Ishikawa (cell line): ENCODE measurements at regions not wholly inside any gene's neighbourhood (a gene's known extent, or its start where the extent isn't known, plus 50 kb on each side); places are given as distances from the start of the nearest gene placed in this dataset.
A peak's percentile ranks its signal among the peaks of the same experiment; 100 is the strongest.

Source experiments
- CEBPB ChIP-seq: IDR thresholded peaks from 2 replicates; pipeline ENCODE4 v1.6.1; 2012
- CREB1 ChIP-seq: IDR thresholded peaks from 2 replicates; pipeline ENCODE4 v1.6.1; 2012; ENCODE audit warnings: low read depth
- EGR1 ChIP-seq: IDR thresholded peaks from 2 replicates; pipeline ENCODE4 v1.6.1; 2012
- EP300 ChIP-seq: IDR thresholded peaks from 2 replicates; pipeline ENCODE4 v1.6.1; 2012; ENCODE audit warnings: borderline replicate concordance
- FOXM1 ChIP-seq: IDR thresholded peaks from 2 replicates; pipeline ENCODE4 v1.6.1; 2012; ENCODE audit warnings: low read depth, borderline replicate concordance
- RAD21 ChIP-seq: IDR thresholded peaks from 2 replicates; pipeline ENCODE4 v1.6.1; 2012; ENCODE audit warnings: low read depth
- TAF1 ChIP-seq: IDR thresholded peaks from 2 replicates; pipeline ENCODE4 v1.6.1; 2012; ENCODE audit warnings: low read depth, mild to moderate bottlenecking
- TCF12 ChIP-seq: IDR thresholded peaks from 2 replicates; pipeline ENCODE4 v1.6.1; 2012; ENCODE audit warnings: low read depth
- USF1 ChIP-seq: IDR thresholded peaks from 2 replicates; pipeline ENCODE4 v1.6.1; 2012
- YY1 ChIP-seq: IDR thresholded peaks from 2 replicates; pipeline ENCODE4 v1.6.1; 2012; ENCODE audit warnings: low read depth
- ZBTB7A ChIP-seq: IDR thresholded peaks from 2 replicates; pipeline ENCODE4 v1.6.1; 2012; ENCODE audit warnings: low read depth
- TF ChIP-seq, protein P1 (sequence below): IDR thresholded peaks from 2 replicates; pipeline ENCODE4 v1.6.1; 2012
- TF ChIP-seq, protein P2 (sequence below): IDR thresholded peaks from 2 replicates; pipeline ENCODE4 v1.6.1; 2012; ENCODE audit warnings: low read depth, mild to moderate bottlenecking

DNA sequence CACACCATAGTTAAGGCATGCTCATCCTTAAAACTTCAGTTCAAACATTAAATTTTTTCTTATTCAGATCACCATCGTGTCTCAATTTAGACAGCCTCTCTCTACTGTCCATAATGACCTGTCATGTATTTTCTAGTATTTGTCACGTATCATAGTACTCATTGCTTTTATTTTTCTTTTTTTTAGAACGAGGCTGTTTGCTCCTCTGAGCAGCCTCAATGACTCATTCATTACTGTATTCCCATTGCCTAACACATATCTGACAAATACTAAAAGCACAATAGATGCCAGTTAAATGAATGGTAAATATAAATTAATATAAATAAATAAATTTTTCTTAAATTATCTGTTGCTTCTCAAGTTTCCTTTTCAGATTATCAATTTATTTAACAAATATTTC is 245.5 kb downstream of the TUBA3C start:
- TF ChIP-seq CEBPB (no peak), YY1 (no peak)

DNA sequence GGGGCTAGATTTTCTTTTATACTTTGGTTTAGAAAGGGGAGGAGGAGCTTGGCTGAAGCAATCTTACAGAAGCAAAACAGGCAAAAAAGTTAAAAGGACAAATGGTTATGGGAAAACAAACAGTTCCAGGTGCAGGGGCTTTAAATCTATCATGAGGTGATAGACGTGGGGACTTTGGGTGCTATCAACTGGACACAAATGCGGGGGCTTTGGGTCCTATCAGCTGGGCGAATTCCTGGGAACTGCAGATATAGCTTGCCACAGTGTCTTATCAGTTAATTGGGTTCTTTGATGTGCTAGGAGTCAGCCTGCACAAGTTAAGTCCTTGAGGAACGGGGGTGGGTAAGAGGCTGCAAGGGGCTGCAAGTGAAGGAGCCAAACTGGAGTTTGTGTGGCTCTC is 260.6 kb downstream of the TUBA3C start:
- TF ChIP-seq CREB1 (no peak), ZBTB7A (no peak)
- TF ChIP-seq, protein P1, sequence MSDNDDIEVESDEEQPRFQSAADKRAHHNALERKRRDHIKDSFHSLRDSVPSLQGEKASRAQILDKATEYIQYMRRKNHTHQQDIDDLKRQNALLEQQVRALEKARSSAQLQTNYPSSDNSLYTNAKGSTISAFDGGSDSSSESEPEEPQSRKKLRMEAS = no peak

GRCh38 chr13:18741696-18742095 is 439.9 kb downstream of the TUBA3C start:
- TF ChIP-seq, protein P2, sequence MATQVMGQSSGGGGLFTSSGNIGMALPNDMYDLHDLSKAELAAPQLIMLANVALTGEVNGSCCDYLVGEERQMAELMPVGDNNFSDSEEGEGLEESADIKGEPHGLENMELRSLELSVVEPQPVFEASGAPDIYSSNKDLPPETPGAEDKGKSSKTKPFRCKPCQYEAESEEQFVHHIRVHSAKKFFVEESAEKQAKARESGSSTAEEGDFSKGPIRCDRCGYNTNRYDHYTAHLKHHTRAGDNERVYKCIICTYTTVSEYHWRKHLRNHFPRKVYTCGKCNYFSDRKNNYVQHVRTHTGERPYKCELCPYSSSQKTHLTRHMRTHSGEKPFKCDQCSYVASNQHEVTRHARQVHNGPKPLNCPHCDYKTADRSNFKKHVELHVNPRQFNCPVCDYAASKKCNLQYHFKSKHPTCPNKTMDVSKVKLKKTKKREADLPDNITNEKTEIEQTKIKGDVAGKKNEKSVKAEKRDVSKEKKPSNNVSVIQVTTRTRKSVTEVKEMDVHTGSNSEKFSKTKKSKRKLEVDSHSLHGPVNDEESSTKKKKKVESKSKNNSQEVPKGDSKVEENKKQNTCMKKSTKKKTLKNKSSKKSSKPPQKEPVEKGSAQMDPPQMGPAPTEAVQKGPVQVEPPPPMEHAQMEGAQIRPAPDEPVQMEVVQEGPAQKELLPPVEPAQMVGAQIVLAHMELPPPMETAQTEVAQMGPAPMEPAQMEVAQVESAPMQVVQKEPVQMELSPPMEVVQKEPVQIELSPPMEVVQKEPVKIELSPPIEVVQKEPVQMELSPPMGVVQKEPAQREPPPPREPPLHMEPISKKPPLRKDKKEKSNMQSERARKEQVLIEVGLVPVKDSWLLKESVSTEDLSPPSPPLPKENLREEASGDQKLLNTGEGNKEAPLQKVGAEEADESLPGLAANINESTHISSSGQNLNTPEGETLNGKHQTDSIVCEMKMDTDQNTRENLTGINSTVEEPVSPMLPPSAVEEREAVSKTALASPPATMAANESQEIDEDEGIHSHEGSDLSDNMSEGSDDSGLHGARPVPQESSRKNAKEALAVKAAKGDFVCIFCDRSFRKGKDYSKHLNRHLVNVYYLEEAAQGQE = peak; percentile 63

DNA sequence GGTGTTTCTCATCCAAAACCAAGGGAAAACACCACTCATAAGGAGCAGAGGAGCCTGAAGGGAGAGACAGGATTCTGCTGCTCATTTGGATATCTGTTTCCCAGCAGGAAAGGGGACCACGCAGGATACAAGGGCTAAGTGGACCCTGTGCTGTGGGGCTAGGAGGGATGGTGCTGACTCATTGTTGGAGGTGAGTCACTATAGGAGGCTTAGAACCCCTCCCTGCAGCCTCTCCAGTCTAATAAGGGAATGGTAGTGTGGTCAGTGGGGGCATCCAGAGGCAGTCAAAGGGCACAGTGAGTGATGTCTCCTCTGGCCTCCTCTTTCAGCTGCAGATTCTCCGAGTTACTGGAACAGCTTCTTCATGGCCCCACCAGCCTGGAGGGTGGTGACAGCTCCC is 442.3 kb downstream of the TUBA3C start:
- TF ChIP-seq CEBPB (no peak), FOXM1 (no peak), CREB1 (no peak), TCF12 (no peak), EGR1 (no peak), RAD21 (no peak), YY1 (no peak)
- TF ChIP-seq, protein P2 = no peak
- TF ChIP-seq, protein P1 = no peak

DNA sequence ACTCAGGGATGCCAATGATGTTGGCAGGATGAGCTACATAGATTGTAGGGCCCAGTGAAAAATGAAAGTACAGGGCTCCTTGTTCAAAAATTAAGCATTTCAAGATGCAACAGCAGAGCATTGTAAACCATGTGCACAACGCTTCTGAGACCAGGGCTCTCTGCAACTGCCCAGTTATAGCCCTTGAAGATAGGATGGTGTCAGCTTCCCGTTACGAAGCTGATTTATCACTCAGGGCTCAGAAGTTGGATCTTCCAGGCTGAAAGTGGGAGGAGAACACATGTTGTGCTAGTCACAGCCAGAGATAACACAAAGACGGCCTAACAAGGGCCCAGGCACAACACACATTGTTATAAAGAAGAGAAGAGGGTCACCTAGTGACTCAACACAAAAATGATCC is 466.7 kb downstream of the TUBA3C start:
- no peak for TF ChIP-seq TCF12
- TF ChIP-seq RAD21 = no peak
- TF ChIP-seq FOXM1 = no peak
- TF ChIP-seq TAF1 = no peak
- TF ChIP-seq, protein P2 = no peak
- no peak for TF ChIP-seq USF1
- TF ChIP-seq, protein P1 = no peak
- TF ChIP-seq CREB1 = no peak
- no peak for TF ChIP-seq EP300
- TF ChIP-seq EGR1 = no peak
- no peak for TF ChIP-seq CEBPB

GRCh38 chr13:18628428-18628827 is 553.2 kb downstream of the TUBA3C start:
- TF ChIP-seq EP300 = no peak
